ENCODE measurements at regions not wholly inside any gene's neighbourhood (a gene's known extent, or its start where the extent isn't known, plus 50 kb on each side); places are given as distances from the start of the nearest gene placed in this dataset.

GRCh38 chr12:32987512-32987911, 90.9 kb upstream of the PKP2 start:
- TF ChIP-seq CTCF (IDR thresholded peaks at IDR 0.05) (no peak), POLR2A (IDR thresholded peaks at IDR 0.05) (no peak)
- intact Hi-C loops (cut with DNase I; ENCODE audit: low total_unique reads) = loop anchor here (10.0 kb wide), 1 partner anchor 57 kb away; no protein-coding TSS in a partner anchor

GRCh38 chr12:32983968-32984367, 87.4 kb upstream of the PKP2 start:
- Histone ChIP-seq H3K4me1 (no peaks in the 10 kb centered on the region), H3K4me3 (no peak overlapping the region), H3K36me3 (no peaks in the 10 kb centered on the region), H3K27me3 (no peaks in the 10 kb centered on the region), H3K27ac (no peak overlapping the region), H3K9me3 (no peaks in the 10 kb centered on the region)
- DNase-seq = no peak
- intact Hi-C loops (cut with DNase I; ENCODE audit: low total_unique reads) = loop anchor here (10.0 kb wide), 1 partner anchor 61 kb away; no protein-coding TSS in a partner anchor
- TF ChIP-seq POLR2A (IDR thresholded peaks at IDR 0.05) (no peak), CTCF (IDR thresholded peaks at IDR 0.05) (no peak)

More at GRCh38 chr12:32987512-32987911, 90.9 kb upstream of the PKP2 start:
- Histone ChIP-seq H3K9me3 (no peaks in the 10 kb centered on the region), H3K27ac (no peak overlapping the region), H3K36me3 (no peaks in the 10 kb centered on the region), H3K4me1 (no peaks in the 10 kb centered on the region), H3K4me3 (no peak overlapping the region), H3K27me3 (no peaks in the 10 kb centered on the region)
- no peak for DNase-seq

GRCh38 chr12:32983332-32983731, 86.8 kb upstream of the PKP2 start:
- no peak overlapping the region for H3K4me3 ChIP-seq
- no peak for TF ChIP-seq POLR2A (IDR thresholded peaks at IDR 0.05)
- no peak for TF ChIP-seq CTCF (IDR thresholded peaks at IDR 0.05)
- no peaks in the 10 kb centered on the region for H3K27me3 ChIP-seq
- no peaks in the 10 kb centered on the region for H3K36me3 ChIP-seq
- intact Hi-C loops (cut with DNase I; ENCODE audit: low total_unique reads) = loop anchor here (10.0 kb wide), 1 partner anchor 61 kb away; no protein-coding TSS in a partner anchor
- H3K4me1 ChIP-seq = no peaks in the 10 kb centered on the region
- H3K27ac ChIP-seq = no peak overlapping the region
- DNase-seq = no peak
- H3K9me3 ChIP-seq = no peaks in the 10 kb centered on the region

- DNase-seq = no peak
- H3K36me3 ChIP-seq = no peaks in the 10 kb centered on the region
- no peaks in the 10 kb centered on the region for H3K4me1 ChIP-seq
- intact Hi-C loops (cut with DNase I; ENCODE audit: low total_unique reads) = loop anchor here (10.0 kb wide), 1 partner anchor 64 kb away; no protein-coding TSS in a partner anchor
- no peaks in the 10 kb centered on the region for H3K9me3 ChIP-seq
- no peaks in the 10 kb centered on the region for H3K27me3 ChIP-seq
- no peak for TF ChIP-seq CTCF (IDR thresholded peaks at IDR 0.05)
- no peak overlapping the region for H3K27ac ChIP-seq
- no peak overlapping the region for H3K4me3 ChIP-seq
These were observed 84.6 kb upstream of the PKP2 start for GRCh38 chr12:32981139-32981538.

- Histone ChIP-seq H3K4me3 (no peak overlapping the region), H3K9me3 (no peaks in the 10 kb centered on the region), H3K4me1 (no peaks in the 10 kb centered on the region), H3K27ac (no peak overlapping the region), H3K27me3 (no peaks in the 10 kb centered on the region), H3K36me3 (no peaks in the 10 kb centered on the region)
- TF ChIP-seq POLR2A (IDR thresholded peaks at IDR 0.05) = no peak
- no peak for TF ChIP-seq CTCF (IDR thresholded peaks at IDR 0.05)
- intact Hi-C loops (cut with DNase I; ENCODE audit: low total_unique reads) = no loop called here
- no peak for DNase-seq
These were observed 78.5 kb upstream of the PKP2 start for GRCh38 chr12:32975122-32975521.

Measured in uterus (tissue), 3 donors.